Uterus (tissue), 3 donors: ENCODE measurements at regions not wholly inside any gene's neighbourhood (a gene's known extent, or its start where the extent isn't known, plus 50 kb on each side); places are given as distances from the start of the nearest gene placed in this dataset.

ENCODE experiments used
- DNase-seq, 2 donors: peaks; one replicate each; pipeline ENCODE4 v3.0.0-alpha.2; 2019 to 2020
- H3K27ac ChIP-seq, 2 donors: fragments of 200-600 bp; sonication (generic); 1 replicate in 1 of 2; 2 replicates in 1 of 2; pipeline ENCODE4 v1.5.1; 2016 to 2018
- H3K27me3 ChIP-seq, 2 donors: fragments of 200-600 bp; sonication (generic); one replicate each; pipeline ENCODE4 v1.5.1; 2018 to 2019; ENCODE audit warnings: control low read depth in 1 of 2
- H3K36me3 ChIP-seq, 2 donors: fragments of 200-600 bp; sonication (generic); one replicate each; pipeline ENCODE4 v1.5.1; 2019; ENCODE audit warnings: control low read depth in 1 of 2
- H3K4me1 ChIP-seq, 2 donors: fragments of 200-600 bp; sonication (generic); one replicate each; pipeline ENCODE4 v1.5.1; 2018 to 2019; ENCODE audit warnings: control low read depth in 1 of 2
- H3K4me3 ChIP-seq, 2 donors: fragments of 200-600 bp; sonication (generic); 1 replicate in 1 of 2; 2 replicates in 1 of 2; pipeline ENCODE4 v1.5.1; 2018 to 2019; ENCODE audit warnings: mild to moderate bottlenecking in 1 of 2
- H3K9me3 ChIP-seq, 2 donors: fragments of 200-600 bp; sonication (generic); one replicate each; pipeline ENCODE4 v1.5.1; 2019; ENCODE audit warnings: control low read depth in 1 of 2
- POLR2A ChIP-seq, 2 donors: fragments of 450-650 bp; IDR thresholded peaks; one replicate each; pipeline ENCODE4 v1.6.1; 2016; ENCODE audit warnings: antibody characterized with exemption in 2 of 2, mild to moderate bottlenecking in 1 of 2, moderate library complexity in 1 of 2
- intact Hi-C: fragments of 100-400 bp; cut with DNase I; formaldehyde crosslinking; loops from one replicate; pipeline ENCODE4 v1.15.1; 2023; ENCODE audit warnings: low total_unique reads
- TF ChIP-seq, protein P1 (sequence below), 4 experiments: fragments of 200-600 bp in 2 of 4; fragments of 450-650 bp in 2 of 4; sonication (generic) in 2 of 4; IDR thresholded peaks; one replicate each; pipeline ENCODE4 v1.5.1; 2016 to 2019; ENCODE audit warnings: antibody characterized with exemption in 4 of 4, mild to moderate bottlenecking in 2 of 4, moderate library complexity in 1 of 4
- donor health status: DM: yes; HTN: yes; CAD: no.

DNA sequence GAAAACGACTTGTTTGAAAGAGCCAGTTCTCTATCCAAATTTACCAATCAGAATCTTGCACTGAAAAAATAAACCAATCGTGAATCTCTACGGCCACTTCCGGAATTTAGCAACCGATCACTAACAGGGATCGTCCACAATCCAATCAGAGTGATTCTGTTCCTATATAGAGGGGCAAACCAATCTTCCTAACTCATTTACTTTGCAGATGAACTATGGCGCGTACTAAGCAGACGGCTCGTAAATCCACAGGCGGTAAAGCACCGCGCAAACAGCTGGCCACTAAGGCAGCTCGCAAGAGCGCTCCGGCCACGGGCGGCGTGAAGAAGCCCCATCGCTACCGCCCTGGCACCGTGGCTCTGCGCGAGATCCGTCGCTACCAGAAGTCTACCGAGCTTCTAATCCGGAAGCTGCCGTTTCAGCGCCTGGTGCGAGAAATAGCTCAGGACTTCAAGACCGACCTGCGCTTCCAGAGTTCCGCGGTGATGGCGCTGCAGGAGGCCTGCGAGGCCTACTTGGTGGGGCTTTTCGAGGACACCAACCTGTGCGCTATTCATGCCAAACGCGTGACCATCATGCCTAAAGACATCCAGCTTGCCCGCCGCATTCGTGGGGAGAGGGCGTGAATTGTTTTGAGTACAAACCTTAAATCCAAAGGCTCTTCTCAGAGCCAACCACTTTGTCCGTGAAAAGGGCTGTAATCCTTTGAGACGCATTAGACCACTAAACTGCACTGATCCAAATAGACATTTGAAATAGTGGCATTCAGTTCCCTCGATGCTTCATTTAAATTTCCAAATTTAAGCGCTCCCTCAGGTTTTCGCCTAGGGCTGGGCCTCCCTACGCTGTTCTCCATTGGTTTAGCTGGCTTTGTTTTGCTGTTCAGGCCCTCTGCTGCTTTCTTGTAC, 138.0 kb downstream of the HFE start:
- TF ChIP-seq, protein P1, sequence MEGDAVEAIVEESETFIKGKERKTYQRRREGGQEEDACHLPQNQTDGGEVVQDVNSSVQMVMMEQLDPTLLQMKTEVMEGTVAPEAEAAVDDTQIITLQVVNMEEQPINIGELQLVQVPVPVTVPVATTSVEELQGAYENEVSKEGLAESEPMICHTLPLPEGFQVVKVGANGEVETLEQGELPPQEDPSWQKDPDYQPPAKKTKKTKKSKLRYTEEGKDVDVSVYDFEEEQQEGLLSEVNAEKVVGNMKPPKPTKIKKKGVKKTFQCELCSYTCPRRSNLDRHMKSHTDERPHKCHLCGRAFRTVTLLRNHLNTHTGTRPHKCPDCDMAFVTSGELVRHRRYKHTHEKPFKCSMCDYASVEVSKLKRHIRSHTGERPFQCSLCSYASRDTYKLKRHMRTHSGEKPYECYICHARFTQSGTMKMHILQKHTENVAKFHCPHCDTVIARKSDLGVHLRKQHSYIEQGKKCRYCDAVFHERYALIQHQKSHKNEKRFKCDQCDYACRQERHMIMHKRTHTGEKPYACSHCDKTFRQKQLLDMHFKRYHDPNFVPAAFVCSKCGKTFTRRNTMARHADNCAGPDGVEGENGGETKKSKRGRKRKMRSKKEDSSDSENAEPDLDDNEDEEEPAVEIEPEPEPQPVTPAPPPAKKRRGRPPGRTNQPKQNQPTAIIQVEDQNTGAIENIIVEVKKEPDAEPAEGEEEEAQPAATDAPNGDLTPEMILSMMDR (IDR thresholded peaks at IDR 0.05): no peak
- no peak for TF ChIP-seq POLR2A (IDR thresholded peaks at IDR 0.05)
- intact Hi-C loops: loop anchor here (10.0 kb wide), 1 partner anchor 50 kb away; a partner anchor contains a TSS

DNA sequence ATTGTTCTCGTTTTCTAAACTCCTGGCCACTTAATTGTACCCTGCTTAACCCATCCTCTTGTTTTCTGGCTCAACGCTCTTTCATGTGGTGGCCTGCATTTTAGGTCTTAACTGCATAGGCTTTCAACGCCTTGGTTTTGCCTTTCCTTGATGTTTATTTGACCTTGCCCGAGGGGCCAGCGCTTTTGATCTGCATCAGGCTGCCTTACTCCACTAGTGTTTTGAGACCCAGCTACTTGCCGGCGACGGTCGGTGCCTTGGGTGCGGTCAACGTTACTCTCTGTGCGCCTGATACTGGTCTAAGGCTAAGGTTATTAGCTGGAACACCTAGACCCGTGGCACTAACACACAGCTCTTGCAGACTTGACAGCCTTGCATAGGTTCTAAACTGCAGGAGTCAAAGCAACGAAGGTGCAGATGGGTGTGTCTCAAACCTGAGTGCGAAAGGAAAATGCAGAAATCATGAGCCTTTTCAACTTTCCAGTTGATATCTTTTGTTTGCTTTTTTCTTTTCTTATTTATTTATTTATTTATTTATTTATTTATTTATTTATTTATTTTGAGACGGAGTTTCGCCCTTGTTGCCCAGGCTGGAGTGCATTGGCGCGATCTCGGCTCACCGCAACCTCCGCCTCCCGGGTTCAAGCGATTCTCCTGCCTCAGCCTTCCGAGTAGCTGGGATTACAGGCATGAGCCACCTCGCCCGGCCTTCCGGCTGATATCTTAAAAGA, 138.8 kb downstream of the HFE start:
- DNase-seq: no peak
- peaks cover 0 to 5% of the 10 kb centered on the region in 2 donors for H3K27me3 ChIP-seq
- no peak overlapping the region for H3K27ac ChIP-seq
- H3K9me3 ChIP-seq: no peaks in the 10 kb centered on the region
- no peaks in the 10 kb centered on the region for H3K36me3 ChIP-seq
- no peak overlapping the region for H3K4me3 ChIP-seq
- no peaks in the 10 kb centered on the region for H3K4me1 ChIP-seq
- intact Hi-C loops: loop anchor here (10.0 kb wide), 1 partner anchor 49 kb away; a partner anchor contains a TSS
- no peak for TF ChIP-seq POLR2A (IDR thresholded peaks at IDR 0.05)
- TF ChIP-seq, protein P1 (IDR thresholded peaks at IDR 0.05): no peak

More for the DNA sequence above, 138.0 kb downstream of the HFE start:
- H3K9me3 ChIP-seq: no peaks in the 10 kb centered on the region
- H3K4me3 ChIP-seq: peak overlapping the region; percentile 42 to 48
- no peak for DNase-seq
- H3K36me3 ChIP-seq: no peaks in the 10 kb centered on the region
- no peaks in the 10 kb centered on the region for H3K4me1 ChIP-seq
- peaks cover 0 to 5% of the 10 kb centered on the region in 2 donors for H3K27me3 ChIP-seq
- H3K27ac ChIP-seq: peak overlapping the region; percentile 86 to 88

DNA sequence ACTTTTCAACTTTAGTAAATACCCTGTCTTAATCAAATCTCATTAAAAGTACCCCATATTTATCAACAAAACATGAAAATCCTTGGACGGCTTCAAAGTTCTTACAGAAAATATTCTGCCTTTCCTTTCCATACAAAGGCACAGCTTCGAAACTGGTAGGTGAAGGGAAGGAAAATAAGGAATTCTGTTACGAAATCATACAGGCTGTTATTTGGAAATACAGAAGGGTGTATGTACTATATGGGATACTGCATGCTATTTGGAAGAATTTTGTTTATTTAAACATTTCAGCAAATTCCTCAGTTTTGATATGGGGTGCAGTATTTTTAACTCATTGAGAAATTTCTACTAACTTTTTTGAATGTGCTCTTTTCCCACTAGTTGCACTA, 138.4 kb upstream of the BTN3A2 start:
- intact Hi-C loops: loop anchor here (10.0 kb wide), 1 partner anchor 48 kb away; a partner anchor contains a TSS
- H3K27me3 ChIP-seq: peaks cover 0 to 5% of the 10 kb centered on the region in 2 donors
- H3K27ac ChIP-seq: no peak overlapping the region
- TF ChIP-seq POLR2A (IDR thresholded peaks at IDR 0.05): no peak
- TF ChIP-seq, protein P1 (IDR thresholded peaks at IDR 0.05): no peak
- H3K4me3 ChIP-seq: no peak overlapping the region
- H3K36me3 ChIP-seq: no peaks in the 10 kb centered on the region
- no peaks in the 10 kb centered on the region for H3K4me1 ChIP-seq
- H3K9me3 ChIP-seq: no peaks in the 10 kb centered on the region
- DNase-seq: no peak

DNA sequence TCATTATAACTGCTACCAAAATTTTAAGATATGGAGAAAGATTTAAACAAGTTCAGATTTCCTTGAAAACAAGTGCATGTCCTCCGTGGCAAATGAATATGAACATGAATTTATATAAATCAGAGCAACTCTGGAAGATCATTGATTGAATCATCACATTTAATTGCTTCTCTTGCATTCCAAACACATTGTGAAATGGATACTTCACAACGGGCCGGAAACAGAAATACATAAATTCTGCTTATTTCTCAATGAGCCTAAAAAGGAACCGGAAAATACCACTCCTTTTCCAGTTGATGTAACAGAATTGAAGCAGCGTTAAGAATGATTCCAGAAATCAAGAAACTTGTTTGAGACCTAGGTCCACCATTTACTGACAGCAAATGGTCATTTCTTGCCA, 134.6 kb upstream of the BTN3A2 start:
- Histone ChIP-seq H3K4me1 (no peaks in the 10 kb centered on the region), H3K27ac (no peak overlapping the region), H3K27me3 (peaks cover 0 to 10% of the 10 kb centered on the region in 2 donors), H3K4me3 (no peak overlapping the region), H3K9me3 (no peaks in the 10 kb centered on the region), H3K36me3 (no peaks in the 10 kb centered on the region)
- no peak for DNase-seq
- intact Hi-C loops: no loop called here
- no peak for TF ChIP-seq POLR2A (IDR thresholded peaks at IDR 0.05)
- TF ChIP-seq, protein P1 (IDR thresholded peaks at IDR 0.05): no peak
